ENCODE measurements at regions not wholly inside any gene's neighbourhood (a gene's known extent, or its start where the extent isn't known, plus 50 kb on each side); places are given as distances from the start of the nearest gene placed in this dataset.
A peak's percentile ranks its signal among the peaks of the same experiment; 100 is the strongest.

DNA sequence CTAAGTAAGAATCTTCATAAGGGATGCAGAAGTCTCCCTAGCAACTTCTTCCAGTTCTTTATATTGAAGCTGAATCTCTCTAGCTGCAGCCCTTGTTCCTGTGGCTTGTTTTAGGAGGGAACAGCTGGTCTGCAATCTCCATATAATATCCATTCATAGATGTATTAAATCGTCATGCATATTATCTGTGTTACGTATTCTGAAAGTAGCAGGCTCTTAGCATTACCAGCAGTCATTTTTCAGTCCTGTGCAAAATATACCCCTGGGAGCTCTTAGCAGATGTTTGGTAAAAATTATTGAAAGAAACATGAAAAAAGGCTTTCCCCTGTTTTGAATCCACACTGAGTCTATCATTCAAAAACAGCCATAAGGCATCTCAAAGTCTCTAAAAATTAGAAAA, 385.3 kb downstream of the IRS1 start:
- no peaks in the 10 kb centered on the region for H3K79me2 ChIP-seq
- H2AFZ ChIP-seq, result no peak overlapping the region
- no peaks in the 10 kb centered on the region for H4K20me1 ChIP-seq (ENCODE audit: insufficient read depth, poor library complexity, severe bottlenecking)
- TF ChIP-seq EZH2 (IDR thresholded peaks at IDR 0.05; ENCODE audit: borderline replicate concordance), result no peak
- TF ChIP-seq, protein P1, sequence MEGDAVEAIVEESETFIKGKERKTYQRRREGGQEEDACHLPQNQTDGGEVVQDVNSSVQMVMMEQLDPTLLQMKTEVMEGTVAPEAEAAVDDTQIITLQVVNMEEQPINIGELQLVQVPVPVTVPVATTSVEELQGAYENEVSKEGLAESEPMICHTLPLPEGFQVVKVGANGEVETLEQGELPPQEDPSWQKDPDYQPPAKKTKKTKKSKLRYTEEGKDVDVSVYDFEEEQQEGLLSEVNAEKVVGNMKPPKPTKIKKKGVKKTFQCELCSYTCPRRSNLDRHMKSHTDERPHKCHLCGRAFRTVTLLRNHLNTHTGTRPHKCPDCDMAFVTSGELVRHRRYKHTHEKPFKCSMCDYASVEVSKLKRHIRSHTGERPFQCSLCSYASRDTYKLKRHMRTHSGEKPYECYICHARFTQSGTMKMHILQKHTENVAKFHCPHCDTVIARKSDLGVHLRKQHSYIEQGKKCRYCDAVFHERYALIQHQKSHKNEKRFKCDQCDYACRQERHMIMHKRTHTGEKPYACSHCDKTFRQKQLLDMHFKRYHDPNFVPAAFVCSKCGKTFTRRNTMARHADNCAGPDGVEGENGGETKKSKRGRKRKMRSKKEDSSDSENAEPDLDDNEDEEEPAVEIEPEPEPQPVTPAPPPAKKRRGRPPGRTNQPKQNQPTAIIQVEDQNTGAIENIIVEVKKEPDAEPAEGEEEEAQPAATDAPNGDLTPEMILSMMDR (IDR thresholded peaks at IDR 0.05; ENCODE audit: poor library complexity), result no peak
- TF ChIP-seq EZH2phosphoT487 (IDR thresholded peaks at IDR 0.05; ENCODE audit: low read depth, severe bottlenecking, unreplicated experiment), result no peak
- no peaks in the 10 kb centered on the region for H3K27me3 ChIP-seq
- no peak overlapping the region for H3K4me2 ChIP-seq
- H3K4me1 ChIP-seq (ENCODE audit: insufficient read depth), result peaks cover 8% of the 10 kb centered on the region
- no peaks in the 10 kb centered on the region for H3K36me3 ChIP-seq (replicated peaks; ENCODE audit: insufficient read depth, low read depth)
- WGBS (ENCODE audit: low lambda C conversion rate, missing lambda C conversion rate), result 75% methylated on average over 2 of the region's 2 CpGs
- no peak overlapping the region for H3K27ac ChIP-seq
- no peaks in the 10 kb centered on the region for H3K9me3 ChIP-seq (ENCODE audit: low read depth)
- no peak overlapping the region for H3K4me3 ChIP-seq
- no peak for DNase-seq (ENCODE audit: low spot score)
- no peaks in the 10 kb centered on the region for H3K9me2 ChIP-seq (replicated peaks; ENCODE audit: insufficient read depth)

DNA sequence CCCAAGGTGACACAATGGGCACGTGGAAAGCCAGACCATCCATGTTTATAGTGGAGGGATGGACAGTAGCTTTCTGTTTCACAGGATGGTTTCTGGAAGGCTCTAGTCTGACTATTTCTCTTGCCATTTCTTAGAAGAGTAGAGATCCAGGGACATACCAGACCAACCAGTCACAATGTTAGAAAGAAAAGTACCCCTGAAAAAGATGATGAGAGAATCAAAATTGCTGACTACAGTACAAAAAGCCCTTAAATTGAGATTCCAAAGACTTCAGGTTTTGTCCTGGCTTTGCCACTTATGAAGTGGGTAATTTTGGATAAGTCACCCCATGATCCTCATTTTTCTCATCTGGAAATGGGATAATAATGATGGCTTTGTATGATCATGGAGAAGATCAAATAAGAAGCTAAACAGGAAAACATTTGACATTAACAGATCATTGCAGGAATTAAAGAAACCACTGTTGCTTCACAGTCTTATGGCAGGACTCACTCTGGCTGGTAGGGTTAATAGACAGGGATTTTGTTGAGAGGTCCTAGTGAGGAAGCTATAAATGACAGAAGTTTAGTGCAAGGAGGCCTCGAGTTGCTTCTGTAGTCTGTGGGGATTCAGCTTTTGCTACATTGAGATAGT, 386.0 kb downstream of the IRS1 start:
- Histone ChIP-seq H3K9me2 (replicated peaks; ENCODE audit: insufficient read depth) (no peaks in the 10 kb centered on the region), H3K36me3 (replicated peaks; ENCODE audit: insufficient read depth, low read depth) (no peaks in the 10 kb centered on the region), H2AFZ (no peak overlapping the region), H3K9me3 (ENCODE audit: low read depth) (no peaks in the 10 kb centered on the region), H3K27ac (no peak overlapping the region), H3K27me3 (no peaks in the 10 kb centered on the region), H3K4me1 (ENCODE audit: insufficient read depth) (peaks cover 8% of the 10 kb centered on the region), H3K79me2 (no peaks in the 10 kb centered on the region), H3K4me3 (no peak overlapping the region), H4K20me1 (ENCODE audit: insufficient read depth, poor library complexity, severe bottlenecking) (no peaks in the 10 kb centered on the region), H3K4me2 (no peak overlapping the region)
- no peak for TF ChIP-seq EZH2phosphoT487 (IDR thresholded peaks at IDR 0.05; ENCODE audit: low read depth, severe bottlenecking, unreplicated experiment)
- no peak for TF ChIP-seq EZH2 (IDR thresholded peaks at IDR 0.05; ENCODE audit: borderline replicate concordance)
- TF ChIP-seq, protein P1 (IDR thresholded peaks at IDR 0.05; ENCODE audit: poor library complexity), result no peak
- WGBS (ENCODE audit: low lambda C conversion rate, missing lambda C conversion rate), result 60% methylated on average over 2 of the region's 2 CpGs
- DNase-seq (ENCODE audit: low spot score), result no peak

DNA sequence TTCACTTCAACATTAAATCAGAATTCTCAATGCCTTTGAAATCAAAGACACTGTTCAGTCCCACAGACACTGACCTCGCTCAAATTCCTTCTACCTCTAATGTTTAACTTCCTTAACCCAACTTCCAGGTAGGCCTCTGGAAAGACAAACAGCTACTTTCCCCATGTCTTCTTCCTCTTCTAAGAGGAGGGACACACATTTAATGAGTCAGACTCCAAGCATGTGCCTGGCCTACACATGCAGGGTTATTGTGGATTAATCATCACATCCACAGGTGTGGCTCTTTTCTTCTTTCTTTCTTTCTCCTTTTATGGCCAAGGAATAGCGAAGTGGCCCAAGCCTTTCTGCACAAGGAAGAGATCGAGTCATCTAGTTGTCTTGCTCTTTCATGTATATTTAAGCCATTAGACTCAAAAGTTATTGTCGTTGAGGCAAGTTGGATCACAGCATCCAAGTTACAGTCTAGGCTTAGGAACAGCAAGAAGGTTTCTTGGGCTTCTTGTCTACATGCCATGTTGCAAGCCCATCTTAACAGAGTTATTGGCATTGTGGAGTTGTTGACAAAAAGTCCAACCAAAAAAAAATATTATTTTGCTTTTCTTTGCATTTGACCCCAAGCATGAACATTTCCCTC, 387.8 kb downstream of the IRS1 start:
- Histone ChIP-seq H3K27ac (peak overlapping the region; percentile 89), H3K9me3 (ENCODE audit: low read depth) (no peaks in the 10 kb centered on the region), H3K27me3 (no peaks in the 10 kb centered on the region), H3K79me2 (no peaks in the 10 kb centered on the region), H2AFZ (no peak overlapping the region), H3K4me3 (no peak overlapping the region), H3K36me3 (replicated peaks; ENCODE audit: insufficient read depth, low read depth) (no peaks in the 10 kb centered on the region), H3K4me2 (no peak overlapping the region), H3K9me2 (replicated peaks; ENCODE audit: insufficient read depth) (no peaks in the 10 kb centered on the region), H4K20me1 (ENCODE audit: insufficient read depth, poor library complexity, severe bottlenecking) (no peaks in the 10 kb centered on the region), H3K4me1 (ENCODE audit: insufficient read depth) (peaks cover 8% of the 10 kb centered on the region)
- DNase-seq (ENCODE audit: low spot score), result peak; percentile 58
- no peak for TF ChIP-seq EZH2 (IDR thresholded peaks at IDR 0.05; ENCODE audit: borderline replicate concordance)
- 59% methylated on average over 4 of the region's 4 CpGs for WGBS (ENCODE audit: low lambda C conversion rate, missing lambda C conversion rate)

DNA sequence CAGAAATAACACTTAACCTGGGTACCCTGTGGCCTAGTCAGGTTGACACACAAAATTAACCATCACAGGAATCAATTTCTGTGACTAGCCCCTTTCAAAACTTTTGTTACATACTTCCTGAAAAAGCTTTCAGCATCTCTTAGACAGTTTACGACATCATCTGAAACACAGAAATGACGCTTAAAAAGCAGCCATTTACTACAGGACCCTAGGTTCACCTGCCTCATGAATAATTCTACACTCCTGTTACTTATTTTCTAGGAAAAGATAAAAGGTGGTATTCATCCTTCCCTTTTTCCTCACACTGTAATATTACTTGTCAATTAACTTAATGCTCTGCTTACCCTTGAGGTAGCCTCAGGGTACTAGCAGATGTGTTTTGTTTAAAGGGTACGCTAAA, 388.4 kb downstream of the IRS1 start:
- no peak for DNase-seq (ENCODE audit: low spot score)
- Histone ChIP-seq H3K27me3 (no peaks in the 10 kb centered on the region), H3K4me2 (no peak overlapping the region), H2AFZ (no peak overlapping the region), H3K36me3 (replicated peaks; ENCODE audit: insufficient read depth, low read depth) (no peaks in the 10 kb centered on the region), H4K20me1 (ENCODE audit: insufficient read depth, poor library complexity, severe bottlenecking) (no peaks in the 10 kb centered on the region), H3K9me3 (ENCODE audit: low read depth) (no peaks in the 10 kb centered on the region), H3K79me2 (no peaks in the 10 kb centered on the region), H3K4me3 (no peak overlapping the region), H3K9me2 (replicated peaks; ENCODE audit: insufficient read depth) (no peaks in the 10 kb centered on the region), H3K27ac (peak overlapping the region; percentile 88), H3K4me1 (ENCODE audit: insufficient read depth) (peaks cover 8% of the 10 kb centered on the region)
- TF ChIP-seq EZH2phosphoT487 (IDR thresholded peaks at IDR 0.05; ENCODE audit: low read depth, severe bottlenecking, unreplicated experiment) (no peak), EZH2 (IDR thresholded peaks at IDR 0.05; ENCODE audit: borderline replicate concordance) (no peak)
- TF ChIP-seq, protein P1 (IDR thresholded peaks at IDR 0.05; ENCODE audit: poor library complexity), result no peak
- WGBS (ENCODE audit: low lambda C conversion rate, missing lambda C conversion rate), result 75% methylated on average over 3 of the region's 3 CpGs

Data from hepatocyte (in vitro differentiated cells).